ENCODE measurements at regions not wholly inside any gene's neighbourhood (a gene's known extent, or its start where the extent isn't known, plus 50 kb on each side); places are given as distances from the start of the nearest gene placed in this dataset.

- no peaks in the 10 kb centered on the region for H3K36me3 ChIP-seq (ENCODE audit: control insufficient read depth in 4 of 4, insufficient read depth in 3 of 4, low read depth in 1 of 4, low read length in 3 of 4)
Observed at GRCh38 chr4:84317513-84317912, 181.6 kb downstream of the NKX6-1 start.

GRCh38 chr4:84312426-84313012 is 186.6 kb downstream of the NKX6-1 start:
- no peaks in the 10 kb centered on the region for H3K9me3 ChIP-seq (ENCODE audit: control insufficient read depth in 4 of 4, low read length in 3 of 4)
- H3K27me3 ChIP-seq (ENCODE audit: control insufficient read depth in 4 of 4, insufficient read depth in 4 of 4, low read length in 3 of 4), result no peaks in the 10 kb centered on the region
- TF ChIP-seq FOXA1 (IDR thresholded peaks at IDR 0.05) (no peak), JUND (IDR thresholded peaks at IDR 0.05) (no peak), RXRA (IDR thresholded peaks at IDR 0.05) (no peak), MAX (IDR thresholded peaks at IDR 0.05) (no peak), FOXA2 (IDR thresholded peaks at IDR 0.05) (no peak), GABPA (IDR thresholded peaks at IDR 0.05 in 1 of 2, conservative IDR thresholded peaks at IDR 0.05 in 1 of 2) (no peak), TAF1 (conservative IDR thresholded peaks at IDR 0.05) (no peak), HNF4A (conservative IDR thresholded peaks at IDR 0.05) (no peak), SP1 (IDR thresholded peaks at IDR 0.05) (no peak), EGR1 (IDR thresholded peaks at IDR 0.05; ENCODE audit: low read depth in 2 of 2) (no peak), ATF3 (IDR thresholded peaks at IDR 0.05) (no peak)
- H3K4me3 ChIP-seq (ENCODE audit: low read depth in 1 of 3, low read length in 3 of 3), result no peak overlapping the region
- no peak overlapping the region for H3K9ac ChIP-seq (ENCODE audit: low read depth in 1 of 2, low read length in 2 of 2)
- no peaks in the 10 kb centered on the region for H3K4me1 ChIP-seq (ENCODE audit: control insufficient read depth in 4 of 4, insufficient read depth in 4 of 4, low read length in 3 of 4)
- no peak overlapping the region for H3K27ac ChIP-seq (ENCODE audit: low read depth in 1 of 2, low read length in 2 of 2)
- WGBS, result 74% methylated on average over 6 of the region's 6 CpGs
- no peaks in the 10 kb centered on the region for H3K36me3 ChIP-seq (ENCODE audit: control insufficient read depth in 4 of 4, insufficient read depth in 3 of 4, low read depth in 1 of 4, low read length in 3 of 4)
- DNase-seq (ENCODE audit: low spot score), result no peak

More at GRCh38 chr4:84317513-84317912, 181.6 kb downstream of the NKX6-1 start:
- Histone ChIP-seq H3K9me3 (ENCODE audit: control insufficient read depth in 4 of 4, low read length in 3 of 4) (no peaks in the 10 kb centered on the region), H3K27ac (ENCODE audit: low read depth in 1 of 2, low read length in 2 of 2) (no peak overlapping the region), H3K9ac (ENCODE audit: low read depth in 1 of 2, low read length in 2 of 2) (no peak overlapping the region), H3K27me3 (ENCODE audit: control insufficient read depth in 4 of 4, insufficient read depth in 4 of 4, low read length in 3 of 4) (peaks cover 0 to 4% (median 0%) of the 10 kb centered on the region in 4 donors), H3K4me1 (ENCODE audit: control insufficient read depth in 4 of 4, insufficient read depth in 4 of 4, low read length in 3 of 4) (no peaks in the 10 kb centered on the region), H3K4me3 (ENCODE audit: low read depth in 1 of 3, low read length in 3 of 3) (no peak overlapping the region)
- no peak for TF ChIP-seq NR2F2 (IDR thresholded peaks at IDR 0.05)
- no peak for TF ChIP-seq YY1 (IDR thresholded peaks at IDR 0.05)
- TF ChIP-seq RAD21 (IDR thresholded peaks at IDR 0.05), result no peak
- no peak for TF ChIP-seq JUND (IDR thresholded peaks at IDR 0.05)
- no peak for TF ChIP-seq REST (IDR thresholded peaks at IDR 0.05)
- no peak for TF ChIP-seq GABPA (IDR thresholded peaks at IDR 0.05 in 1 of 2, conservative IDR thresholded peaks at IDR 0.05 in 1 of 2)
- no peak for TF ChIP-seq EGR1 (IDR thresholded peaks at IDR 0.05; ENCODE audit: low read depth in 2 of 2)
- DNase-seq (ENCODE audit: low spot score), result no peak

- Histone ChIP-seq H3K4me3 (ENCODE audit: low read depth in 1 of 3, low read length in 3 of 3) (no peak overlapping the region), H3K36me3 (ENCODE audit: control insufficient read depth in 4 of 4, insufficient read depth in 3 of 4, low read depth in 1 of 4, low read length in 3 of 4) (no peaks in the 10 kb centered on the region), H3K27ac (ENCODE audit: low read depth in 1 of 2, low read length in 2 of 2) (no peak overlapping the region), H3K9me3 (ENCODE audit: control insufficient read depth in 4 of 4, low read length in 3 of 4) (no peaks in the 10 kb centered on the region), H3K9ac (ENCODE audit: low read depth in 1 of 2, low read length in 2 of 2) (no peak overlapping the region), H3K27me3 (ENCODE audit: control insufficient read depth in 4 of 4, insufficient read depth in 4 of 4, low read length in 3 of 4) (no peaks in the 10 kb centered on the region), H3K4me1 (ENCODE audit: control insufficient read depth in 4 of 4, insufficient read depth in 4 of 4, low read length in 3 of 4) (no peaks in the 10 kb centered on the region)
- TF ChIP-seq YY1 (IDR thresholded peaks at IDR 0.05) (no peak), HNF4G (IDR thresholded peaks at IDR 0.05) (no peak), MAX (IDR thresholded peaks at IDR 0.05) (no peak), CTCF (IDR thresholded peaks at IDR 0.05; ENCODE audit: low read depth, low read length, missing input control) (no peak), FOXA2 (IDR thresholded peaks at IDR 0.05) (no peak), SP1 (IDR thresholded peaks at IDR 0.05) (no peak), NR2F2 (IDR thresholded peaks at IDR 0.05) (no peak), GABPA (IDR thresholded peaks at IDR 0.05 in 1 of 2, conservative IDR thresholded peaks at IDR 0.05 in 1 of 2) (no peak), RAD21 (IDR thresholded peaks at IDR 0.05) (no peak), HNF4A (conservative IDR thresholded peaks at IDR 0.05) (no peak), ZBTB33 (IDR thresholded peaks at IDR 0.05) (no peak), EGR1 (IDR thresholded peaks at IDR 0.05; ENCODE audit: low read depth in 2 of 2) (no peak)
- 83% methylated on average over 3 of the region's 3 CpGs for WGBS
- no peak for DNase-seq (ENCODE audit: low spot score)
Observed at GRCh38 chr4:84309191-84309590, 189.9 kb downstream of the NKX6-1 start.
